CD4-positive, alpha-beta T cell treated with Interleukin-1 beta for 1 hour (primary cell): ENCODE measurements at regions not wholly inside any gene's neighbourhood (a gene's known extent, or its start where the extent isn't known, plus 50 kb on each side); places are given as distances from the start of the nearest gene placed in this dataset.

Experiments used
- DNase-seq, 2 donors: peaks; one replicate each; pipeline ENCODE4 v3.0.0-alpha.2; 2020 to 2022

DNA sequence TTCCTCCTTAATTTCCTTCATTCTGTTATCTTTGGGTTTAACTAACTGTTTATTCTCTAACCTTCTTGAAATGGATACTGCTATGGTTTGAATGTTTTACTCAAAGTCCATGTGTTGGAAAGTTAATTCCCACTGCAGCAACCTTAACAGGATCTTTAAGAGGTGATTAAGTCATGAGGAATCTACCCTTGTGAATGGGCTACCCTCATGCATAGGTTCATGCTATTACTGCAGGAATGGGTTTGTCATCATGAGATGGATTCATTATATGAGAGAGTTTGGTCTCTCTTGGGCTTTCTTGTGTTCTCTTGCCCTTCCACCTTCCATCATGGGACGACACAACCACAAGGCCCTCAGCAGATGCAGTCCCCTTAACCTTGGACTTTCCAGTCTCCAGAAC is 516.9 kb downstream of the ADGRL2 start:
- no peak for DNase-seq

DNA sequence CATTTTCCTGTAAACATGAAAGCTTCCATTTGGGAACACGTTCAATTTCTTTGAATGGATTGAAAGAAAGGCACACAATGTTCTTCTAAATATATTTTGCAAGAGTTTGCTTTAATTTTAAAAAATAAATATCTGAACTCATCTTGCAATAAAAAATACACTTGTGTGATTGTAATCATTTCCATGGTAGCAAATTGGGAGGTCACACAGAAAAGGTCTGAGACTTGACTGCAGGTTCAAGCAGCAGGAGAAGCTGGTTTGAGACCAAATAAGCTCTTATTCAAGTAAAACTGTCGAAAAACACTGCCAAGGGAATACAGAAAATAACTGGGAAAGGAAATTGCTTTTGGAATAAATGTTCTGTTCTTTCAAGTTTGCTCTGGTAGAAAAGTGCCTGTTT is 498.9 kb downstream of the ADGRL2 start:
- DNase-seq: no peak

DNA sequence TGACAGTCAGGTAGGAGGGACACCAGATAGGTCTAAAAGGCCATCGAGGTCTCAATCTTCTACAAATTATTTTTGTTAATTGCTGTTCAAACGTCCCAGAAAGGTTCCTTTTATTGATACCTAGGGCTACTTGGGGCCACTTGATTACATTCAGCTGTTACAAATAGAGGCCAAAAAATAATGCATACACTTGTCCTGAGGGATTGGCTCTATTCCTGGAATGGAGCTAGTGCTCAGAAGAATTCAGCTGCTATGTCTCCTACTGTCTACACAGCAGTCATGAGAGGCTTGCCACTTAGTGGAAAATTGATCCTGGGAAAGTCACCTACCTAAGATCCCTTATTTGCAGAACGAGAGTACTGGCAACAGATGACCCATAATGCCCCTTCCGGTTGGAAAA is 498.3 kb downstream of the ADGRL2 start:
- no peak for DNase-seq

DNA sequence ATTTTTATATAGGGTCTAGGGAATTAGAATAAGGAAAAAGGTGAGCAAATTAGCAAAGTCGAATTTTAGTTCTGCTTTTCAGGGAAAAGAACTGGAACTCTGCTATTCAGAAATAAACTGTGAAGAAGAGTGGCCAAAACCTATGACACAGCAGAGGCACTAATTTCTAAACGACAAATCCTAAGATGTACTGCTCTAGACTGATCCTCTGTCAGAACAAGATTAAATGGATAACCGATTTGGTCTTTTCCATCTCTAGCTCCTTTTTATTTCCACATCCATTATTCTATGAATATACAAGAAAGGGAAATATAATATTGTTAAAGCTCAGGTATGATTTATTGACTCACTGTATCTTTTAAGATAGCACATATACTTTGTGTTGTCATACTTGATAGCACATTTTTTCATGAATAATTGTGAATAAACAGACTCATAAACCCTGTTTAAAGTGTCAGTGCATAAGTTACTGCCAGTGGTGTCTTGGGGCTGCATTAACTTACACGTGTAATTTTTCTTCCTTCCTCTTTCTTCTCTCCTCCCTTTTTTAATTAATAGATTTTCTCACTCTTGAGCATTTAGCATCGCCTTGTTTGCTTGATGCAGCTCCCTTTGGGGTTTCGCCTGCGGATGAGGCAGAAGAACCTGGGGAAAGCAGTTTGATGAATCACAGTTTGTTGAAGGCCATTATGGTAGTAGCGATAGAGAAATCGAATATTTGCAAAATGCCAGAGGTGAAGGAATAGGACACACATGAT is 496.6 kb downstream of the ADGRL2 start:
- DNase-seq: no peak

DNA sequence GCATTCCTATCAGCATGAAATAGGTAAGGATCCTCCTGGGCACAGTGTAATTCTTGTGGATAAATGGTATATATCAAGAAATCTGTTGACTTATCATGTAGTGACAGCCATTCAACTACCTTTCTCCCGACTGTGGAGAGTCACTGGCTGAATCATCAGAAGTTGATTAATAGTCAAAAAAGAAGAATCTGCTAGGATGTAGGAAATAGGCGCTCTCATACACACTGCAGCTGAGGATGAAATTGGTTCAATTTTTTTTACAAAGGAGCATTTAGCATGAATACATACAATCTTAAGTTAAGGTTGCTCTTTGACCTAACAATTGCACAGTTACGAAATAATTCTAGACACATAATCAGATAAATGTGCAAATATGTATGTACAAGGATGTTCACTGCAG is 486.8 kb downstream of the ADGRL2 start:
- DNase-seq: no peak

DNA sequence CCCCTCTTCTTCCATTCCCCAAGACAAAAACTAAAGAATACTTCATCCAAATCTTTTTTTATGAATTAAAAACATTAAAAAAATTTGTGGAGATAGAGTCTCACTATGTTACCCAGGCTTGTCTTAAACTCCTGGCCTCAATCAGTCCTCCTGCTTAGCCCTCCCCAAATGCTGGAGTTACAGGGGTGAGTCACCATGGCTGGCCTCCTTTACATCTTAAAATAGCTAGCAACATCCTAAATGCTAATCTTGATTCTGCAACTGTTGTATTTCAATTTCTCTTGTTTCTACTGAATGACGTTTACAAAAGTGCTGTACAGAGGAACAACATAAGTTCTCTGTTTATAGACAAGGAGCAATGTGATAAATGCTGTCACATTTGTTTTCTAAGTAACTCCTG is 483.5 kb downstream of the ADGRL2 start:
- DNase-seq: no peak

DNA sequence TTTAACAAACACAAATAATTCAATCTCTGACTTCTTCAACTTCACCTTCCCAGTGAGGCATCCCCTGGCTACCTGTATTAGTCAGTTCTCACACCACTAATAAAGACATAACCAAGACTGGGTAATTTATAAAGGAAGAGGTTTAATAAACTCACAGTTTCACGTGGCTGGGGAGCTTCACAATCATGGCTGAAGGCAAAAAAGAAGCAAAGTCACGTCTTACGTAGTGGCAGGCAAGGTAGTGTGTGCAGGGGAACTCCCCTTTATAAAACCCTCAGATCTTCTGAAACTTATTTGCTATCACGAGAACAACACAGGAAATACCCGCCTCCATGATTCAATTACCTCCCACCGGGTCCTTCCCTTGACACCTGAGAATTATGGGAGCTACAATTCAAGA is 478.5 kb downstream of the ADGRL2 start:
- no peak for DNase-seq

DNA sequence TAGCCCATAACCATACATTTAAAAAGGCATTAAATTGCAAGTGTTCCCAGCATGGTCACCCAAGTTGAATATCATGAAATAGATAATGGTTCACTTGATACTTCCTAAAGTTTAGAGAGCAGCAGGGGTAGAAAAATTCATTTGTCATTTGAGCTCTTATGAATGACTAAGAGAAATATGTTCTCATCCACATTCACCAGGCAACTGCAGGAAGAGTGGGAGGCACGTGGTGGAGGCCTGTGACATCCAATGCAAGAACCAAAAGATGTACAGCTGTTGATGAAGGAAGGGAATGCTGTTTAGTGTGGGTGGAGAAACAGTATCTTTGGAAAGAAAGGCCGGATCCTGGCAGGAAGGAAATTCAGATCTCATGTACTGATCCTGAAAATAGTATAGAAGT is 473.1 kb downstream of the ADGRL2 start:
- DNase-seq: no peak

DNA sequence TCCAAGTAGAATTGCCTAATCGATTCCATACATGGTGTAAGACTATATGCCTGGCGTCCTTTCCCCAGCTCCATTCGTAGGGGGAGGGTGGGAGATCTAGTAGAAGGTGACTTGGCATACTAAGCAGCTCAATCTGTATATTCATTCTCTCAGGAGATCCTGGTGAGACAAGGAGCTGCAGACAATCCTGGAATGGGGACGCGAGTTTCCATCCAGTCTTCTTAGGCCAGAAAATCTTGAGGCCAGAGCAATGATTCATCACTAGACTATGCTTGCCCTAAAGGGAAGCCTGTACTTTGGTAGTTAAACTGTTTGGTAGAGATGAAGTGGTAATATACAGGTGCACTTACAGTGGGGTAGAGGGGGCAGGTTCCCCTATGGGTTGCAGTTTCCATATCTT is 468.7 kb downstream of the ADGRL2 start:
- no peak for DNase-seq

DNA sequence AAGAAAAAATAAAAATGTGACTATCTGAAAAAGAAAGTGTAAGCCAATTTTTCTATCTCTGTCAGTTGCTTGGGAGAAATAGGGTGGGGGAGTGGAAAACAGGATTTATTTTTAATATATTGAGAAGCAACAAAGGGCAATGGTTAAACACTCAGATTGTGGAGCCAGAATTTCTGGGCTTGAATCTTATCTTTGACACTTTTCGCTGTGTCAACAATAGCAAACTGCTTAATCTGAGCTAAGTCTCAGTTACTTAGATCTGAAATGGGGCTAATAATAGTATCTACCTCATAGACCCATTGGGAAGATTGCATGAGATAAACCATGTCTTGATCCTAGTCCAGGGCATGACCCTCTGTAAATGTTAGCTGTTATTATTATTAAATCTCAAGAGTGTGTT is 468.1 kb downstream of the ADGRL2 start:
- no peak for DNase-seq

DNA sequence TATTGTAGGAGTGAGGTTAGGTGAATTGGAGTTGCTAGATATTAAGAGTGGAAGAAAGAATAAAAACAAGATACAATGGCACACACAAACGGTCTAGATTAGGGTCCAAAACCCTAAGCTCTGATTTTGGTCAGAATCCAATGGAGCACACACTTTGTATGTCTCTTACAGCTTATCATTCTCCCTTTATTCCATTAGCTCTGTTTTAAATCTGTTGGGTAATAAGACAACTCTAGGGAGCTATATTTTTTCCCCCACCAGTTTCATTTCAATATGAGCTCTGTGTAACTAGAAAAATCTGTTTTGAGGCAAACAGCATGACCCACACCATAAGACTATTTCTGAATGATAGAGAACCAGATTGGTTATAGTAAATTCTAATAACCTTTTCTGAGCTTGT is 465.6 kb downstream of the ADGRL2 start:
- no peak for DNase-seq

DNA sequence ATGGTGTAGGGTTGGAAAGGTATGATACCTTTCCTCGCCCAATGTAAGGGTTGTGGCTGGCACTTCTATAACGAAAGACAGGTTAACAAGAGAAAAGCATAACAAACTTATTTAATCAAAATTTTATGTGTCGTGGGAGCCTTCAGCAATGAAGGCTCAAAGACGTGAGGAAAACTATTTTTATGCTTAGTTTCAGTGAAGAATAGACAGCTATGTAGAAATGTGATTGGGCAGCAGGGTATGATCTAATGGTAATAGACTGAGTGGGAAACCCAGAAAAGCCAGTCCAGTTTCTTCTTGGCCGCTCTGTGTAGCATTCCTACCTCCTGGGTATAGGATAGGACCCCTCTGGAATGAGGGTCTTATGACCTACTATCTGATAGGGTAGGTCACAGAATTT is 464.7 kb downstream of the ADGRL2 start:
- no peak for DNase-seq

DNA sequence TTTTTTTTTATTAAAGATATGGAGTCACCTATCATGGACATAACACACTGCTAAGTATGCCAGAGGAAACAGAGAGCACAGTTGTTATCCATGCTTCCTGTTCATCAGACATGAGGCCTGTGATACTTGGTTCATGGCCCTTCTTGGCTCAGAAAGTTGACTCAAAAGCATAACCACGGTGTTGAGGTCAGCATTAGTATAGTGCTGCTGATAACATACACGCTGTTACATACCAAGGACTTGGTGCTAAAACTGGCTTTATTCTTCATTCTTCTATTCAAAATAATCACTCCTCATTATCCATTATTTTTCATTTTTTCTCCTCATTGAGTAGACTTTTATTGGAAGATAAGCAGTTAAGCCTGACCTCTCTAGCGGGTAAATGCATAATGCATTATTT is 464.1 kb downstream of the ADGRL2 start:
- no peak for DNase-seq

DNA sequence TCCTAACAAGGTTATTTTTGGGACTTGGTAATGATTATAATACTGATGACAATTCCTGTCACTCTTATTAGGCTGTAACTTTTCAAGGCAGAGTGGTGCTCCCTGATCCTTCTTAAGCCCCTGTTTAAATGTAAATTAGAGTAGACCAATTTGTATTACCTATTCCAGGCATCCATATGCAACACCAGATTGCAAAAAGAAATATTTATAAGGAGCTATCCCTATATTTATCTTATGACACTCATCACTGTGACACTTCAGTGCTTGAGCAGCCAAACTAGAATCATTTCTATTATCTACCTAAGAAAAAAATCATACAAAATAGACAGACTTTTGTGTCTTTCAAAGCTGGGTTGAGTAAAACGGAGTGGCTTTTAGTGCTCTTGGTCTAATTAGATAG is 462.7 kb downstream of the ADGRL2 start:
- DNase-seq: no peak

DNA sequence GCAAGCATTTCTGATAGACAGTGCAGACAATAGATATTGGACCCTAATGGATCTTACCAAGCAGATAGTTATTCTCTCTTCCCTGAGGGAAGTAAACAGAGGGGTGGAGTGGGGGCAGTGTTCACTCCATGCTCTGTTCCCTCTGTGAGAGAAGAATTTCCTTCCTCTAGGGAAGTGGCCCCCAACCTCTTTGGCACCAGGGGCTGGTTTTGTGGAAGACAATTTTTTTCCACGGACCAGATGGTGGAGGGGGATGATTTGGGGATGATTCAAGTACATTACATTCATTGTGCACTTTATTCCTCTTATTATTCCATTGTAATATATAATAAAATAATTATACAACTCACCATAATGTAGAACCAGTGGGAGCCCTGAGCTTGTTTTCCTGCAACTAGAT is 459.9 kb downstream of the ADGRL2 start:
- no peak for DNase-seq

DNA sequence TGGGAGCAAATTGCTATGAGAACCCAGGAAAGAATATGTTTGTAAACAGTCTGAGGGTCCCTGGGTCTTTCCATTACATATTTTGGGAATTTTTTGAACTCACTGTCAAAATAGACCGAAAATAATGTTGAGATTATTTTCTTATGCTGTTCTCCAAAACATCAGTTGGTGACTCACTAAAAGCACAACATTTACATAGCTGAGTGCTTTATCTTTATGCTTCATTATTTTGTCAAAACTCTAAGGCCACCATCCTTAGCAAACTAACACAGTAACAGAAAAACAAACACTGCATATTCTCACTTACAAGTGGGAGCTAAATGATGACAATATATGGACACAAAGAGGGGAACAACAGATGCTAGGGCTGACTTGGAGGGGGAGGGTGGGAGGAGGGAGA is 459.3 kb downstream of the ADGRL2 start:
- DNase-seq: no peak

DNA sequence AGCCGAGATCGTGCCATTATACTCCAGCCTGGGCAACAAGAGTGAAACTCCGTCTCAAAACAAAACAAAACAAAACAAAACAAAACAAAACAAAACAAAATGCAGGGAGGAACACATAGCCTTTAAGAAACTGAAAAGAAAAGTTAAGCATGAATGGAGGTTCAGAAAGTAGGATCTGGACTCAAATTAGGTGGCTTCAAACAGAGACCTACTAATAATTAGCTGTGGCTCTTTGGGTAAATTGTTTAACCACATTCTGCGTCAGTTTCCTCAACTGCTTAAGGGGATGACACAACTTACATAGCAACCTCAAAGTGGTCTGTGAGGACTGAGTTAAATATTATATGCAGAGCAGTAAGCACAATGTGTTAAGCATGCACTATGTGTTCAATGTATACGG is 458.2 kb downstream of the ADGRL2 start:
- DNase-seq: no peak

DNA sequence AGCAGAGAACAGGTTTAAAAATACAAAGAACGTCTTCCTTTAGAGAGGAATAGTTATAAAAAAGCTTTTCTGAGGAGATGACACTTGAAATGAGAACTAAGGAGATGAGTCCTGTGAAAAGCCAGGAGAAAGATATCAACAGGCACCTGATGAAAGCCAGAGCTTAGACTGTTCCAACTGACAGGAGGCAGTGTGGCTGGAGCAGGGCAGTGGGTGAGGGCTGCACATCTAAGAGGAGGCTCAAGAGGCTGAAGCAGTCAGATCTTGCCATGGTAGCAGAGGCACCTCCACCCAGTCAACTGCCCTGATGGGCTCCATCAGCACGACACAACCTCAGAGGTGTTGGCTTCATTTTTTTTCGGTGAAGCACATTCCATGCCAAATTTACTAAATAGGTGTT is 445.3 kb downstream of the ADGRL2 start:
- DNase-seq: no peak

DNA sequence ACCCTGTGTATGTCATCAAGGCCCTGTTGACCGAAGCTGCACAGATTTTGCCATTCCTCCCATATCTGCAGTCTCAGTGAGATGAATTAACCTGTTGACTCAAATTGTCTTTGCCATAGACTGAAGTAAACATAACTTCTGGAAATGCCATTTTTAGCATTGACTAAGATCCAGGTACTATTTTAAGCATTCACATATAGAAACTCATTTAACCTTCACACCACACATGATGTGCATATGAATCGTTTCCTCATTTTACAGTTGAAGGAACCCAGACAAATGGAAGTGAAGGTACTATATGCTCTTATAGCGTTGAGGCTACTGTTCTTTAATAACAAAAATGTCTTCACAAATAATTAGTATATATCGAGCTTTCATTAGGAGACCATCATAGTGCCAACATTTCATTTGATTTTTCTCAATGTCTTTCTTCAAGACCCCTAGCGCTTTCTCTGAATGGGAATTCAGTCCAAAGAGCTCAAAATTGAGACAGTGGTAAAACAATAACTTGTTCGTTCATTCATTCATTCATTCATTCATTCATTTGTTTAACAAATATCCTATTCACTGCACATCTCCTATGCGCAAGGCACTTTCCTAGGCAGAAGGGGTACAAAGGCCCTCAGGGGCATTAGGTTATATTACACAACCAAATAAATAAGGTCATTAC is 444.7 kb downstream of the ADGRL2 start:
- DNase-seq: no peak

DNA sequence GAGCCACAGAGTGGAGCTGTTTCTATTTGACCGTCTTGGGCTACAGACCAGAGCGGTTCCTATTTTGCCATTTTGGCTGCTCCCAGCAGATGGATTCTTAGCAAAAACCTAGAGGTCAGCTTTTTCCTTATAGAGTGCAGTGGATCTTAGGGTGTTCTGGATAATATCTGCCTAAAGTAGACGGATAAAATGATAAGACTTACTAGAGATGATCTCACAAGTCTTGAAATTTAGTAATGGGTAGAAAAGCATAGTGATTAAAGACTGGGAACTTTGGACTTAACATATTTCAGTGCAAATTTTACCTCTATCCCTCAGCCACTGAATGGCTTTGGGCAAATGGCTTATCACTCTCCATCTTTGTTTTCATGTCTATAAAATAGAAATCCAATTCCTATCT is 439.8 kb downstream of the ADGRL2 start:
- no peak for DNase-seq

DNA sequence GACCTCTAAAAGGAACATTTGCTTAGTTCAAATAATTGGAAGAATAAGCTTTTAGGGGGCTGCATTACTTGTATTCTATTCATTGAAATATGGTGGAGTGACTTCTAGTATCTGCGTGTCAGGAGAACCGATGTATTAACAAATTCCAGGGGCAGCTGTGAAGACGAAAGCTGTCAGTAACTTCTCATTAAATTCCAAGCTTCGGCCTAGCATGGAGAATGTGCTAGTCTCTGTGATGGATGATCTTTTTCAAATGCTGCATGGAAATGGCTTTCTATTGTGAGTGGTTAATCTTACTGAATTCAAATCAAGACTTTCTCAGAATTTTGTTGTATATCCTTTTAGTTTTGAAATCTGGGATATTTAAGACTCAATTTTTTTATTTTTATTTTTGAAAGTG is 429.9 kb downstream of the ADGRL2 start:
- DNase-seq: no peak

DNA sequence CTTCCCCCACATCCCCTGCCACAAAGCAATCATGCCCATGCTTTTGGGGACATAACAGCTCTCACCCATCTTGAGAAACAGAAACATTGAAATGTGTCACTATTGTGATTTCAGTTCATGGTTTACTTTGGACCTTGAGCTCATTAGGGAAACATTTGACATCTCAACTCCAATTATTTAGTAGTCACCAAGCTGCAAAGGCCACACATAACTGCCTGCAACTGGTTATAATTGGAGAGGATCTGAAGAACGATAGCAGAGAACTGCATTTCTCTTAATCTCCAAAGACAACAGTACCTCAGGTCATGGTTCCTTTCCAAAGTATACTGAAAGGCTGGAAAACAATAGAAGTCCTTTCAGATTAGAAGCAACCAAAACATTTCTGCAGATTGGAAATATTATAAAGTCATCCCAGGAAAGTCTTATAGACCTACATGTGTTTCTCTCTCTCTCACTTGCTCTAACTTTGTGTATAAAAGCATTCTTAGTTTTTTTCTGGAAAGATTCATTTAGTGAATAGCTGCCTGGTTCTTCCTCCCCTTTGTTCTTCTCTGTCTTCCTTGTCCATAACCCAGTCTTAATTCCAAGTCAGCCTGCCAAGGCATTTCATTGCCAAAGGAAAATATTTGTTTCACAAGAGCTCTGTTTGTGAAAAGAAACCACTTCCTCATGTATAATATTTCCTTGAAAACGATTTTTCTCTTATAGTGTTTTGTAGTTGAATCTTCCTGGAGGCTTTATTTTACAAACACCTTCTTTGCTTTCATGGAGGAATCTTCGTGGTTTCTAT is 426.8 kb downstream of the ADGRL2 start:
- DNase-seq: no peak

DNA sequence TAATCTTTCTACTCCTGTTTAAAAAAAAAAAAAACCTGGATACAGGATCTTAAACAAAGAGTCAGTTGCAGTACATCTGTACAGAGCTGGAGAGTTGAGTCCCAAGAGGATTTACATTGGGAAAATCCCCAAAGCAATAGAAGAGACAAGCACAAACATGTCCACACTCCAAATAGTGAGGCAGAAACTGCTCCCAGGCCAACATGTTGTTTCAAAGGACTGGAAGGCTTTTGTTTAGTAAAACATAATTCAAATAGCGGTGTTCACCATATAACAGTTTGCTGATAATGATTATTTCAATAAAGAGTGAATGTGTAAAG is 425.4 kb downstream of the ADGRL2 start:
- DNase-seq: no peak

DNA sequence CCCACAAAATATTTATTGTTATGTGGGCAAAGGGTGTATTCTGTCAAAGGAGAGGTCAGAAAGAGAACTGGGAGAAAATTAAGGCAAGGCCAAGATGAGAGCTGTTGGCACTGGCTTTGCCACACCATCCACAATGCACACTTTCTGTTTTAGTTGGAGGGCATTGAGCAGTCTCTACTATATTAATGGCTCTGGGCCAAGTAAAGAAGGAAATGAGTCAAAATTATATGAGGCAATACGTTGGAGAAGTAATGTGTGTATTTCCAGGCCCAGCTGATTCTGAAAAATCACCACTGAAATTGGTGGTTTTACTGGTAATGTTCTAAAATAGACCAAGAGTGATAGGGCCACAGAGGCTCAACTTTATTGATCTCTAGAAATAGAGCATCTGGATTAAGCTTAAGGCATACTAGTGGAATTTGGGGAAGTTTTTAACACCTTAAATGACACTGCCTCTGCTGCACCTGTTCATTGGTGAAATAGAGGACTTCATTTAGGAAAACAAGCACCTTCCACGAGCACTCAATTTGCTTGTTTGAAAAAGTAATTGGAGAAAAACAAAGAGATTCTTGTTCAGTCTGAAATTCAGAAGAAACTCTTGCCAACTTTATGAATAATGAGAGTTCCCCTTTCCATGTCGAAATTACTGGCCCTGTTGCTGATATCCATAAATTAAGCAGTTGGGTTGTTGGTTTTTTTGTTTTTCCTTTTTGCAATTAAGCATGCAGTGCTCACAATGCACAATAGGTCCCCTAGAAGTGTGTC is 424.9 kb downstream of the ADGRL2 start:
- DNase-seq: no peak
